Ammon's horn (tissue), 1 donor: ENCODE measurements at regions not wholly inside any gene's neighbourhood (a gene's known extent, or its start where the extent isn't known, plus 50 kb on each side); places are given as distances from the start of the nearest gene placed in this dataset.

Experiments used
- DNase-seq: peaks from one replicate; pipeline ENCODE4 v3.0.0-alpha.2; 2016; ENCODE audit warnings: low spot score

- peak; percentile 70 for DNase-seq
Measured at GRCh38 chr9:7394002-7394774, 405.4 kb downstream of the DMAC1 start.

GRCh38 chr9:7392148-7392547 lies 407.4 kb downstream of the DMAC1 start:
- no peak for DNase-seq

- no peak for DNase-seq
Measured at GRCh38 chr9:7388755-7389154, 410.8 kb downstream of the DMAC1 start.

- DNase-seq = no peak
Measured at GRCh38 chr9:7387840-7388239, 411.7 kb downstream of the DMAC1 start.

- DNase-seq = no peak
Measured at GRCh38 chr9:7382304-7382703, 417.3 kb downstream of the DMAC1 start.

- no peak for DNase-seq
Measured at GRCh38 chr9:7377489-7377888, 422.1 kb downstream of the DMAC1 start.

GRCh38 chr9:7376833-7377232 lies 422.7 kb downstream of the DMAC1 start:
- DNase-seq = no peak

GRCh38 chr9:7376213-7376612 lies 423.4 kb downstream of the DMAC1 start:
- DNase-seq = no peak

GRCh38 chr9:7375013-7375511 lies 424.5 kb downstream of the DMAC1 start:
- no peak for DNase-seq

- DNase-seq = no peak
Measured at GRCh38 chr9:7370988-7371387, 428.6 kb downstream of the DMAC1 start.

GRCh38 chr9:7370381-7370780 lies 429.2 kb downstream of the DMAC1 start:
- DNase-seq = peak; percentile 62

- DNase-seq = no peak
Measured at GRCh38 chr9:7369384-7369821, 430.2 kb downstream of the DMAC1 start.

- DNase-seq = peak; percentile 6
Measured at GRCh38 chr9:7368410-7369292, 430.9 kb downstream of the DMAC1 start.

- no peak for DNase-seq
Measured at GRCh38 chr9:7367726-7368125, 431.9 kb downstream of the DMAC1 start.

GRCh38 chr9:7366121-7366520 lies 433.5 kb downstream of the DMAC1 start:
- DNase-seq = no peak

GRCh38 chr9:7363777-7364477 lies 435.7 kb downstream of the DMAC1 start:
- no peak for DNase-seq

GRCh38 chr9:7360513-7360912 lies 439.1 kb downstream of the DMAC1 start:
- no peak for DNase-seq

GRCh38 chr9:7358876-7359275 lies 440.7 kb downstream of the DMAC1 start:
- DNase-seq = no peak

- no peak for DNase-seq
Measured at GRCh38 chr9:7354704-7355103, 444.9 kb downstream of the DMAC1 start.

GRCh38 chr9:7348692-7349091 lies 450.9 kb downstream of the DMAC1 start:
- no peak for DNase-seq

GRCh38 chr9:7347556-7347955 lies 452.0 kb downstream of the DMAC1 start:
- DNase-seq = no peak

- no peak for DNase-seq
Measured at GRCh38 chr9:7346144-7346543, 453.4 kb downstream of the DMAC1 start.
